Stimulated activated CD4-positive, alpha-beta T cell treated with anti-CD3 and anti-CD28 coated beads, Interleukin-4, amount 100 ng/mL, for 24 hours (primary cell): ENCODE measurements at regions not wholly inside any gene's neighbourhood (a gene's known extent, or its start where the extent isn't known, plus 50 kb on each side); places are given as distances from the start of the nearest gene placed in this dataset.
A peak's percentile ranks its signal among the peaks of the same experiment; 100 is the strongest.
"Not testable (repeated sequence)": the region's sequence is repeated elsewhere in the genome, so short reads cannot be mapped to it uniquely, and the experiment has no call there.

ENCODE experiments used
- DNase-seq: peaks from one replicate; pipeline ENCODE4 v3.0.0-alpha.2; 2020

DNA sequence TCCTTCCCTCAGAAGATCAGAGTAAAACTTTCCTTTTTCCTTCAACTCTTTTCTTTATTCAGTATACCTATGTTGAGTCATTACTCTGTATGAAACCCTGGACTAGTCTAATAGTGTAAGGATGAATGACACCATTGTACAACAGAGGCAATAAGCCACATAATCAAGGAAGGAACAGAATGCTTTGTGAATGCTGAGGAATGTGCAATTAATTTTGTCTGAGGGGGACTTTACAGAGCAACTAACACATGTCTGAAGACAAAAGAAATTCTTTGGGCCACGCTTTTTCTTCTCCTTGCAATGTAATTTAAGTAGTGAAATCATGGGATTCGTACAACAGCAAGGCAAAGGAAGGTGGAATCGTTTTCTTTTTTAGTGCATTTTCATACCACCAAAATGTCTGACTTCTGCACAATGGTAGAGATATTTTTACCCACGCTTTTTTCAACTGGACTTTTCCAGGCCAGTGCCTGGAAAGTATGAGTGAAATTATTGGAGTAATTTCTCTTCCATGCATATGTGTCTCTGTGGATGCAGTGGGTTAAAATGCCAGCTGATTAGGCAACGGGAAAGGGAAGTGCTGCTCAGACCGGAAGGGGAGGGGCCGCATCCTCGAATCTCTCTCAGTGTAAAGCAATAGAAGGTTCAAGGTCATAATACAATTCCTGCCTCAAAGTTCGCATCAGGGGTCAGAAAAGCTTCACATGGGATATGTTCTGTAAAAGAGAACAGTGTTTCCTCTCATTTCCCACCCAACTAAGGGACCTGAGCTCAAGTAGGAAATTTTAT lies 89.9 kb upstream of the MTHFD1L start:
- no peak for DNase-seq

DNA sequence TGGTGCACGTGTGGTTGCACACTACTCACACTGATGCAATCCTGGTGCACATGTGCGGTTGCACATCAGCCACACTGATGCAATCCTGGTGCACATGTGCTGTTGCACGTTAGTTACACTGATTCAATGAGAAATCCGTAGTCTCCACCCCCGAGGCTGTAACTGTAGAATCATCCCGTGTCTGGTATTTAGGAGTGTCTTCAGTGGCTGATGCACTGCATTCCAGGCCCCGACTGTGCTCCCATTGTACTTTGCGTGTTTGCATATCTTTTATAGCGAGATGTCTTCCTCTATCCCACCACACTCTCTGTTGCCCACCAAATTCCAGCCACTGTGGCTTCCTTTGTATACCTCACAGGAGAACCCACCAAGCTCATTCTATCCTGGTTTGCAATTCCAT lies 87.8 kb upstream of the MTHFD1L start:
- DNase-seq: no peak

DNA sequence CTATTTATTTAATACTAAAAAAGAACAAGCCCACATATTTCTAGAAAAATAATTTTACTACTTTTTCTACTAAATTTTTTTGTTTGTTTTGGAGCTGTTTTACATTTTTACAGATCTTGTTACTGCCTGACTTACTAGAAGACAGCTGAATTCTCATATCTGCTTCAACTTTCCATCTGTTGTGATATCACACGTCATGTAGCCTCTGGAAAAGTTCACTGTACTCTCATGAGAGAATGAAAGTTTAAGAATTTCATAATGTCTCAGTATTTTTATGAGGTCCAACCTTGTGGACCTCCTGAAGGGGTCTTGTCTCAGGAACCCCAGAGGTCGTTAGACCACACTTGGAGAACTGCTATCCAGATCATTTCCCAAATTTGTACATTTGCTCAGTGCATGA lies 81.7 kb upstream of the MTHFD1L start:
- DNase-seq: no peak

DNA sequence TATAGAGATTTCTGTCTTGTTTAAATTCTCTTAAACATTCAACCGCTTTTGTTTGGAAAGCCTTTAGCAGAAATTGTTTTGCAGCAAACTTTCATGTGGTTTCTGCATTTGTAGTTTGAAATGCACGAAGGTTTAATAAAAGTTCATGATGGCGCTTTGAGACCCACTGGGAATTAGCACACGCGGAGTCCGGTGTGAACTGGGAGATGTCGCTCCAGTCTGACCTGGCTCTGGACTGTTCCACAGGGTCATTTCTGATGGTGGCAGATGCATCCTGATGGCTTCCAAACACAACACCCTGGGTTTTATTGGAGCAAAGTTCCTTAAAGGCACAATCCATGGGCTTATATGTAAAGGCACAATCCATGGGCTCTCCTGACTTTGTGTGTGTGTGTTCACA lies 78.1 kb upstream of the MTHFD1L start:
- DNase-seq: no peak

DNA sequence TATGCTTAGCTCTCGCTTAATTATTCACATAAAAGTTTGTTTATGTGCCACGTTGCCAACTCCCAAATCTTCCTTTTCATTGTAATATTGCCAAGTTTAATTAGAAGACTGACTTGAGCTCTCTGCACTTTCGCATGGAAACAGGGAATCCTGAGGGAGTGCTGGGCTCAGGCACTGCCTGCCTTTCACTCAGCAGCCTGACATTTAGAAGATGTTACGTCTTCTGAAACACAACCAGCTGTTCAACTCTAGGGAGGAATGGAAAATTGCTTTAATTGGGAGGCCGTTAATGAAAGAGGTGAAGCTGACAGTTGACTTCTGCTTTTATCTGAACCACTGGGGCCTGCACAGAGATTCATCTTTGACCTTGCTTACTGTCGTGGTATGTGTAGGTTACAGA lies 77.4 kb upstream of the MTHFD1L start:
- DNase-seq: no peak

DNA sequence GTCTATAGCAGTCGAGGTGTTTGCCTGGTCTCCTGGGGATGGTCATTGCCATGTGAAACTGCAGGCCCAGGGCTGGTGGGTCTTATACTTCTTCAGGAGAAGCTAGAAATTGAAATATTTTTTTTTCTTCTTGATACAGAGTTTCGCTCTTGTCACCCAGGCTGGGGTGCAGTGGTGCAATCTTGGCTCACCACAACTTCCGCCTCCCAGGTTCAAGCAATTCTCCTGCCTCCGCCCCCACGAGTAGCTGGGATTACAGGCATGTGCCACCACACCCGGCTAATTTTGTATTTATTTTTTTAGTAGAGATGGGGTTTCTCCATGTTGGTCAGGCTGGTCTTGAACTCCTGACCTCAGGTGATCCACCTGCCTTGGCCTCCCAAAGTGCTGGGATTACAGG lies 75.6 kb upstream of the MTHFD1L start:
- DNase-seq: not testable (repeated sequence)

DNA sequence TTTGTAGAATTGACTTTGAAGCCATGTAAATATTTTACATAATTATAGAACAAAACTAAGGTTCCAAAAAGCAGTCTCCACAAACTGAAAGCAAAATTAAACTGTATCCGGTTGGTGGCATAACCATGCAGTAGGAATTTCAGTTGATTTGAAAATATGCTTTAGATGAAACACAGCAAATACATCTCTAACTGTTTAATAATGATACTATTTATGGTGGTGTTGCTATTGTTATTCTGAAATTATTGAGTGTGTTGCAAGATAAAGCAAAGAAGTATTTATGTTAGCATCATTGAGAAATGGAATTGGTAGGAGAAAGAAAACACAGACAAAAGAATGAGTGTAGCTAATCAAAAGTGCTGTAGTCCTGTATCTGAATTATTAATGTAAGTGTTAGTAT lies 73.8 kb upstream of the MTHFD1L start:
- DNase-seq: no peak

DNA sequence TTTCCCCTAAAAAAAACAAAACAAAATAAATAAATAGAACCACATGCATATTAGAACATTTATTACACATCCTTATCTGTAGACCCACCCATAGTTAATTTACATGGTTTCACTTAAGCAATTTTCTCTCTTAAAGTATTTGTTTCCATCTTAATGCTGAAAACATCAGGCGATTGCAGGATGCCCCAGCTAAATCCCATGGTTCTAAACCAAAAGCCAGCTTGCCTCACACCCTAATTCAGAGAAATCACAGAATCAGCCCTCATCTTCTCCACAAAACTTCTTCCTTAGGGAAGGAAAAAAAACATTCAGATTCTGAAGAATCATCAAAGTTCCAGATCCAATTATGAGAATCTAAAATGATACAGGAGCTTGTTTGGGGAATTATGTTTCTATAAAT lies 67.6 kb upstream of the MTHFD1L start:
- DNase-seq: no peak

DNA sequence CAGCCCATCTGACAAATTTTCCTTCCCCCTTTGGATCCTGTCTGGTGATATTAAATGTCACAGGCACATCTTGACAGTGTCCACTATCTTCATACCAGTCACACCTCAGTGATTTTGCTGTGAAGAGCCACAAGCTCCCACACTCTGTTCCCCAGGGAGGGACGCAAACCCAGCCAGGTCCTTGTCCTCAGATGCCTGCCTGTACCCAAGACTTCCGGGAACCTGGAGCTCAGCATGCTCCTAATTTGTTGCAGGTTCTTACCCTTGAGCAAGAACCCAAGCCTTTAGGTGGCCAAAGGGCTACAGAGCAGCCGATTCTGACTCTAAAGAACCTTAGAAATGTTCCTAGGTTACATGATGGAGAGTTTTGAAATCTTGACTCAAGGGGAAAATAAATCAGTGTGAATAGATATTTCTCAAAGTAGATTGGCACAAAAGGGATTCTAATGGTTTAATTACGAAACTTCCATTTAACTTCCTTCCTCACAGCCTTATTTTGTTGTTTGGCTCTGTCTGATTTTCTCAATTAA lies 66.2 kb upstream of the MTHFD1L start:
- no peak for DNase-seq

DNA sequence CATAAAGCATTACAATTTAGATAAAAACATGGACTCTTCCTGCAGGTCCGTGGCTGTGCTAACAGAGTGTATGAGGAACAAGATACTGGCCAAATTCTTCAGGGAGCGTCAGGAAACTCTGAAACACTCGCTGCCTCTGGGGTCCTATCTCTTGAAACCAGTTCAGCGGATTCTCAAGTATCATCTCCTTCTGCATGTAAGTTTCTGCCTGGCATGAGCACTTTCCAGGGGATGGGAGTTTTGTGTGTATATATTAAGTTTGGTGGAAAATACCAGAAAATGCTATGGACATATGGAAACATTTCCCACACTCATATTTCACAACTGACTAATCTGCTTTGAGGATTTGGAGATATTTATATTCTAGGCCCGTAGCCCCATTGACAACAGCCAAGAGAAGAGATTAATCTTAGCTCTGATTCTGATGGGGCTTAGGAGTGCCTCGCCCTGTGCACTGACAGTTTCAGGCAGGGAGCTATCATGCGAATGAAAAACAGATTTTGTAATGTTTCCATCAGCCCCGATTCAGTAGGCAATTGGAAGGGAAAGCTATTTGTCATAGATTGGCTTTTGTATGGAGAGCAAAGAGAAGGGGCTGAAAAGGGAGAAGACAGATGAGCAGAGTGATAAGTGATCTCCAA lies 64.7 kb upstream of the MTHFD1L start:
- no peak for DNase-seq

DNA sequence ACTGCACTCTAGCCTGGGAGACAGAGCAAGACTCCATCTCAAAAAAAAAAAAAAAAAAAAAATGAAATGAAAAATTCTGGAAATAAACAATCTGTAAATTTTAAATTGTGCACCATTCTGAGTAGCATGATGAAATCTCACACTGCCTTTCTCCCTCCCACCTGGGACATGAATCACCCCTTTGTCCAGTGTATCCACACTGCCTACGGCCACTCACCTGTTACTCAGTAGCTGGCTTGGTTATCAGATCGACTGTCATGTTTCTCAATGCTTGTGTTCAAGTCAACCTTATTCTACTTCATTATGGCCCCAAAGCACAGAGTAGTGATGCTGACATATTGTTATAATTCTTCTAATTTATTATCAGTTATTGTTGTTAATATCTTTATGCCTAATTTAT lies 58.7 kb upstream of the MTHFD1L start:
- no peak for DNase-seq

DNA sequence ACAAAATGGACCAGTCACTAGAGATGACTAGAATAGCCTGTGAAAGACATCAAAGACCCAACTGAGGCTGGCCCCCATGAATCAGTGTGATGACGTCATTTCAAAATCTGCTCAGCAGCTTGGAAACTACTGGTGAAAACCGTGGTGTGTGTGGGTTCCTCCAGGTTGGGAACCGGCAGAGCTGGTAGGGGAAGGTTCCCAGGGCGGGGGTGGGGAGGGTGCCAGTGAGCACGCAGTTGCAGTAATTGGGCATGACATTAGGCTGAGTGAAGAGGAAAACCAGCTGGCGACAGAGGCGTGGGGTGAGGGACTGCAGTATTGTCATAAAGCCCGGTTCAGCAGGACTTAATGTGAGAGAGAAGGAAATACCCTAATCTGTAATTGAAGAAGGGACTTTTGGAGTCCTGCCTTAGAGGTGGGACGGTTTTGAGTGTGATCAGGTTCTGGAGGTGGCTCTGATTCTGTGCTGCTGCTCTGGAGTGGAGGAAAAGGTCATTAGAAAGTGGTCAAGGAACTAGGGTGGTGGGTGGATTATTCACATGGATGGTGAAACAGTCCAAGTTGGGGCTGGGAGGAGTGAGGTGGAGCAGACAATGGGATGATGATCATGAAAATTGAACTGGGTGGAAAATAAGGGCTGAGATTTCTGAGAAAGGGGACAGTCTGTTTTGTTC lies 52.0 kb upstream of the MTHFD1L start:
- peak; percentile 53 for DNase-seq

DNA sequence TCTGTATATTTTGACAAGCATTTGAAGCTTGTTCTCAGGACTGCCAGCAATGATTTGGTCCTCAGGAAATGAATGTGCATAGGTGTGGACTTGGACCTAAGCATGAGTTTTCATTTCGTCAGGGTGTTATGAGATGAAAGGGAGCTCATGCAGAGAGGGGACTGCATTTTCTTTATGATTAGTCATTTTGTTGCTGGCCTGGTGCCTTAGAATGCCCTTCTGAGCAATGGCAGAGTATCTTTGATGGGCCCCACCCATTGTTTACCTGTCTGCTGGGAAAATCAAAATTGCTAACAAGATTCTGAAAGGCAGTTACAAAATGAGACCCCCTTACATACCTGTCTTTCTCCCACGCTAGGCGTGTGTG lies 51.5 kb upstream of the MTHFD1L start:
- DNase-seq: no peak
